GM23338 (cell line): ENCODE measurements at regions not wholly inside any gene's neighbourhood (a gene's known extent, or its start where the extent isn't known, plus 50 kb on each side); places are given as distances from the start of the nearest gene placed in this dataset.

Experiments used
- CTCF ChIP-seq, 2 experiments: fragments of 200-600 bp in 1 of 2; sonication (generic) in 1 of 2; conservative IDR thresholded peaks; 2 replicates each; pipeline versions ENCODE4 v1.5.1 to v1.6.1; 2016 to 2017; ENCODE audit warnings: antibody characterized with exemption in 2 of 2, low read depth in 2 of 2, mild to moderate bottlenecking in 2 of 2, moderate library complexity in 1 of 2
- ETS1 ChIP-seq: IDR thresholded peaks from 2 replicates; pipeline ENCODE4 v1.6.1; 2016; ENCODE audit warnings: antibody characterized with exemption
- EZH2 ChIP-seq: fragments of 200-600 bp; sonication (generic); IDR thresholded peaks from one replicate; pipeline ENCODE4 v1.8.0; 2017; ENCODE audit warnings: antibody characterized with exemption, mild to moderate bottlenecking, low read depth; ENCODE audit not compliant: unreplicated experiment
- JUNB ChIP-seq: IDR thresholded peaks from one replicate; pipeline ENCODE4 v1.6.1; 2016; ENCODE audit warnings: antibody characterized with exemption; ENCODE audit not compliant: unreplicated experiment
- POLR2AphosphoS5 ChIP-seq: IDR thresholded peaks from 2 replicates; pipeline ENCODE4 v1.6.1; 2016; ENCODE audit warnings: antibody characterized with exemption, low read depth
- ZNF114 ChIP-seq: fragments of 250-450 bp; sonication (Bioruptor Pico); IDR thresholded peaks from 2 replicates; pipeline ENCODE4 v1.5.0; 2020; ENCODE audit warnings: mild to moderate bottlenecking, moderate library complexity
- TF ChIP-seq, protein P1 (sequence below): fragments of 250-450 bp; sonication (Bioruptor Pico); IDR thresholded peaks from 2 replicates; pipeline ENCODE4 v1.5.0; 2020; ENCODE audit warnings: mild to moderate bottlenecking, moderate library complexity

DNA sequence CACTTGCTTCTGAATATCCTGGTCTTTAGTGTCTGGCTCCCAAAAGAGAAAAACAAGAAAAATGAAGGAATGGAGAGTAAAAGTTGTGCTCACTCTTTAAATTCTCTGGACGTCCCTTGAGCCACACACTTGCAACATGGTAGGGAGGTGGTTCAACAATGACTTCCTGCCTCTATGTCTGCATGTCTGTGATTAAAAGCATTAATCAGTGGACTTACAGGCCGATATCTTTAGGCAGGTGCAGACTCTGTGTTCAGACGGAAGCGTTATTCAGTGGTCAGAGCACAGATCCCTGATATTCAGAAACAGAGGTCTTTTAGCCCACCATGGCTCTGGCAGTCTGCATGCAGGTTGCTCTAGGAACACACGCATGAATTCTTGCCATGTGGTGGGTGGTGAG, 1920.0 kb upstream of the RAG2 start:
- TF ChIP-seq EZH2 (no peak), CTCF (conservative IDR thresholded peaks at IDR 0.05; ENCODE audit: low read depth in 2 of 2) (no peak), POLR2AphosphoS5 (no peak), JUNB (no peak), ETS1 (no peak), ZNF114 (CRISPR knock-in tag) (no peak)
- TF ChIP-seq, protein P1, sequence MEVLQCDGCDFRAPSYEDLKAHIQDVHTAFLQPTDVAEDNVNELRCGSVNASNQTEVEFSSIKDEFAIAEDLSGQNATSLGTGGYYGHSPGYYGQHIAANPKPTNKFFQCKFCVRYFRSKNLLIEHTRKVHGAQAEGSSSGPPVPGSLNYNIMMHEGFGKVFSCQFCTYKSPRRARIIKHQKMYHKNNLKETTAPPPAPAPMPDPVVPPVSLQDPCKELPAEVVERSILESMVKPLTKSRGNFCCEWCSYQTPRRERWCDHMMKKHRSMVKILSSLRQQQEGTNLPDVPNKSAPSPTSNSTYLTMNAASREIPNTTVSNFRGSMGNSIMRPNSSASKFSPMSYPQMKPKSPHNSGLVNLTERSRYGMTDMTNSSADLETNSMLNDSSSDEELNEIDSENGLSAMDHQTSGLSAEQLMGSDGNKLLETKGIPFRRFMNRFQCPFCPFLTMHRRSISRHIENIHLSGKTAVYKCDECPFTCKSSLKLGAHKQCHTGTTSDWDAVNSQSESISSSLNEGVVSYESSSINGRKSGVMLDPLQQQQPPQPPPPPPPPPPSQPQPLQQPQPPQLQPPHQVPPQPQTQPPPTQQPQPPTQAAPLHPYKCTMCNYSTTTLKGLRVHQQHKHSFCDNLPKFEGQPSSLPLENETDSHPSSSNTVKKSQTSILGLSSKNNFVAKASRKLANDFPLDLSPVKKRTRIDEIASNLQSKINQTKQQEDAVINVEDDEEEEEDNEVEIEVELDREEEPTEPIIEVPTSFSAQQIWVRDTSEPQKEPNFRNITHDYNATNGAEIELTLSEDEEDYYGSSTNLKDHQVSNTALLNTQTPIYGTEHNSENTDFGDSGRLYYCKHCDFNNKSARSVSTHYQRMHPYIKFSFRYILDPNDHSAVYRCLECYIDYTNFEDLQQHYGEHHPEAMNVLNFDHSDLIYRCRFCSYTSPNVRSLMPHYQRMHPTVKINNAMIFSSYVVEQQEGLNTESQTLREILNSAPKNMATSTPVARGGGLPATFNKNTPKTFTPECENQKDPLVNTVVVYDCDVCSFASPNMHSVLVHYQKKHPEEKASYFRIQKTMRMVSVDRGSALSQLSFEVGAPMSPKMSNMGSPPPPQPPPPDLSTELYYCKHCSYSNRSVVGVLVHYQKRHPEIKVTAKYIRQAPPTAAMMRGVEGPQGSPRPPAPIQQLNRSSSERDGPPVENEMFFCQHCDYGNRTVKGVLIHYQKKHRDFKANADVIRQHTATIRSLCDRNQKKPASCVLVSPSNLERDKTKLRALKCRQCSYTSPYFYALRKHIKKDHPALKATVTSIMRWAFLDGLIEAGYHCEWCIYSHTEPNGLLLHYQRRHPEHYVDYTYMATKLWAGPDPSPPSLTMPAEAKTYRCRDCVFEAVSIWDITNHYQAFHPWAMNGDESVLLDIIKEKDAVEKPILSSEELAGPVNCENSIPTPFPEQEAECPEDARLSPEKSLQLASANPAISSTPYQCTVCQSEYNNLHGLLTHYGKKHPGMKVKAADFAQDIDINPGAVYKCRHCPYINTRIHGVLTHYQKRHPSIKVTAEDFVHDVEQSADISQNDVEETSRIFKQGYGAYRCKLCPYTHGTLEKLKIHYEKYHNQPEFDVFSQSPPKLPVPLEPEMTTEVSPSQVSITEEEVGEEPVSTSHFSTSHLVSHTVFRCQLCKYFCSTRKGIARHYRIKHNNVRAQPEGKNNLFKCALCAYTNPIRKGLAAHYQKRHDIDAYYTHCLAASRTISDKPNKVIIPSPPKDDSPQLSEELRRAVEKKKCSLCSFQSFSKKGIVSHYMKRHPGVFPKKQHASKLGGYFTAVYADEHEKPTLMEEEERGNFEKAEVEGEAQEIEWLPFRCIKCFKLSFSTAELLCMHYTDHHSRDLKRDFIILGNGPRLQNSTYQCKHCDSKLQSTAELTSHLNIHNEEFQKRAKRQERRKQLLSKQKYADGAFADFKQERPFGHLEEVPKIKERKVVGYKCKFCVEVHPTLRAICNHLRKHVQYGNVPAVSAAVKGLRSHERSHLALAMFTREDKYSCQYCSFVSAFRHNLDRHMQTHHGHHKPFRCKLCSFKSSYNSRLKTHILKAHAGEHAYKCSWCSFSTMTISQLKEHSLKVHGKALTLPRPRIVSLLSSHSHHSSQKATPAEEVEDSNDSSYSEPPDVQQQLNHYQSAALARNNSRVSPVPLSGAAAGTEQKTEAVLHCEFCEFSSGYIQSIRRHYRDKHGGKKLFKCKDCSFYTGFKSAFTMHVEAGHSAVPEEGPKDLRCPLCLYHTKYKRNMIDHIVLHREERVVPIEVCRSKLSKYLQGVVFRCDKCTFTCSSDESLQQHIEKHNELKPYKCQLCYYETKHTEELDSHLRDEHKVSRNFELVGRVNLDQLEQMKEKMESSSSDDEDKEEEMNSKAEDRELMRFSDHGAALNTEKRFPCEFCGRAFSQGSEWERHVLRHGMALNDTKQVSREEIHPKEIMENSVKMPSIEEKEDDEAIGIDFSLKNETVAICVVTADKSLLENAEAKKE (CRISPR knock-in tag), result no peak
